GM21528 (cell line): ENCODE measurements at regions not wholly inside any gene's neighbourhood (a gene's known extent, or its start where the extent isn't known, plus 50 kb on each side); places are given as distances from the start of the nearest gene placed in this dataset.

Source experiments
- ATAC-seq: cut with Tn5 transposase; IDR thresholded peaks from one replicate; pipeline ENCODE4 v1.9.1; 2021; ENCODE audit warnings: mild to moderate bottlenecking, moderate library complexity; ENCODE audit not compliant: unreplicated experiment, low FRiP score

DNA sequence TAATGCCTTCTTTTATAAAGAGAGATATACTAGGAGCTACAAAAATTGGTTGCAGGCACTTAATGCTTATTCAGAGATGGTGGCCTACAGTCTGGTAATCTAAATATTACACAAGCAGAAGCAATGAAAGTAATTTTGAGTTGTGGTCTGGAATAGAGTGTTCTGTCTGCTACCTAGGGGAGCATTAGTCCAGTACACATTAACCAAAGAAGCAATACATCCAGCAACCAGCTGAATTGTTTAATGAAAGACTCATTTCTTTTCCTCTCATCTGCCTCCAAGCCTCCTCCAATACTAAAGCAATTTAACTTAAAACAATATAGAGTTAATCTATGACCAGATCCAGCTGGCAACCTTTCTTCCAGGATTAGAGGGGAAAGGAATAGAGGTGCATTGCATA lies 877.1 kb upstream of the CNTN5 start:
- no peak for ATAC-seq

- no peak for ATAC-seq
Measured at GRCh38 chr11:98153752-98154151, 867.0 kb upstream of the CNTN5 start.

GRCh38 chr11:98155696-98156095 lies 865.1 kb upstream of the CNTN5 start:
- no peak for ATAC-seq

DNA sequence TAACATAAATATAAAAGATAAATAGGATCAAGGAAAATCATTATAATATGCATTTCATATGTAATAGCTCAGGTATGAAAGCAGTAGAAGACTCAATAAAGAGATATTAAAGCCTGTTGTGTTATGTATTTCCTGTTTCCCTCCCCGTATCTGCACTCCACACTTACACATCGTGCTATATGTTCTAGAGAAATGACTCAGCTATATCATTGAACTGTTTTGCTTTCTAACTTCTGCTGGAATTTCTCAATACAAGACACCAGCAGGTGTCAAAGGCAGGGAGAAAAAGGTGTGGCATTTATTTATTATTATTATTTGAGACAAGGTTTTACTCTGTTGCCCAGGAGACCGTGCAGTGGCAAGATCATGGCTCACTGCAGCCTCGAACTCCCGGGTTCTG lies 842.8 kb upstream of the CNTN5 start:
- no peak for ATAC-seq

DNA sequence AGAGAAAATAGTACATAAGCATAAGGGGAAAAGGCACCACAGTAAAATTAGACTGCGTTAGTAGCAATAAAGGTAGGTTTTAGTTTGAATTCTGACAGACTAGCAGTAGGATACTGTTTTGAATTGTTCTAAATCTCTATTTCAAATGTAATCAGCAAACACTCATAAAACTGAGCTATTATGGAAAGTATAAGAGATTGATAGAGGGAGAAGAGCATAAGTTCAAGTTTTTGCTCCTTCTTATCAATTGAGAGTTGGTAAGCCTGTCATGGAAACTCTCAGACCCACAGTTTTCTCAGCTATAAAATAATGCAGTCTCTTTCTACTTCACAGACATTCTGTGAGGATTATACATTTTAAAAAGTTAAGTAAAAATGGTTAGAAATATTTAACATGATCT lies 840.2 kb upstream of the CNTN5 start:
- no peak for ATAC-seq

GRCh38 chr11:98180921-98181320 lies 839.8 kb upstream of the CNTN5 start:
- no peak for ATAC-seq

- ATAC-seq: no peak
Measured at GRCh38 chr11:98183034-98183433, 837.7 kb upstream of the CNTN5 start.

DNA sequence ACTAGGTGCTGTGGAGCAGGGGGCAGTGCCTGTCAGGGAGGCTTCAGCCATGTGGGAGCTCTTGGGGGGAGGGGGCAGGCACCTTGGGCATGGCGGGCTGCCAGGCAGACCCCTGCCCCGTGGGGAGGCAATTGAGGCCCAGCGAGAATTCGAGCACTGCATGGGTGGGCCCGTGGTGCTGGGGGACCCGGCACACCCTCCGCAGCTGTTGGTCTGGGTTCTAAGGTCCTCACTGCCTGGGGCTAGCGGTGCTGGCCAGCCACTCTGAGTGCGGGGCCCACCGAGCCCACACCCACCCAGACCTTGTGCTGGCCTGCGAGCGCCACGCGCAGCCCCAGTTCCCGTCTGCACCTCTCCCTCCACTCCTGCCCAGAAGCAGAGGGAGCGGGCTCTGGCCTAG lies 835.5 kb upstream of the CNTN5 start:
- ATAC-seq: no peak

DNA sequence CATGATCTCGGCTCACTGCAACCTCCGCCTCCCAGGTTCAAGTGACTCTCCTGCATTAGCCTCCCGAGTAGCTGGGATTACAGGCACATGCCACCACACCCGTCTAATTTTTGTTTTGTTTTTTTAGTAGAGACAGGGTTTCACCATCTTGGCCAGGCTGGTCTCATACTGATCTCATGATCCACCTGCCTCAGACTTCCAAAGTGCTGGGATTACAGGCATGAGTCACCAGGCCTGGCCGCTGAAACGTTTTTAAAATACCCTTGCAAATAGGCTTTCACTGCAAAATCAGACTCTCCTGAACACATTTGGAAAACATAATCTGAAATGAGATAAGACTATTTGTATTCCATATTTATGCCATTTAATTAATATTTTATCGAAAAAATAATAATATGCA lies 826.1 kb upstream of the CNTN5 start:
- ATAC-seq: no peak

DNA sequence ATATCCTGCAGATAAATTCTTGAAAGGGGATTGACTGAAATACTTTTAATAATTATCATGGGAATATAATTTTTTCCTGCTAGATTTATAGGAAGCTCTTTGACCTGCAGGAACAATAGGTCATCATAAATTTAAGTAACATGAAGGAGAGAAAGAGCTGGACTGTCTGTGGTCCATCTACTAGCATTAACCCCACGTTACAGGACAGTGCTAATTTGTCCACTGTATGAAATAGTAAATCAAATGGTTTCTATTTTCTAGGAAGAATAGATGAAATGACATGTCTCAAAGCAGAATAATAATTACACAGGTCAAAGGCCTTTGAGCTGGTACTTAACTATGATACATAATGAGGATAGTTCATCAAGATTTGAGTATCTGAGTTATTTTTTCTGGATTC lies 825.4 kb upstream of the CNTN5 start:
- no peak for ATAC-seq

DNA sequence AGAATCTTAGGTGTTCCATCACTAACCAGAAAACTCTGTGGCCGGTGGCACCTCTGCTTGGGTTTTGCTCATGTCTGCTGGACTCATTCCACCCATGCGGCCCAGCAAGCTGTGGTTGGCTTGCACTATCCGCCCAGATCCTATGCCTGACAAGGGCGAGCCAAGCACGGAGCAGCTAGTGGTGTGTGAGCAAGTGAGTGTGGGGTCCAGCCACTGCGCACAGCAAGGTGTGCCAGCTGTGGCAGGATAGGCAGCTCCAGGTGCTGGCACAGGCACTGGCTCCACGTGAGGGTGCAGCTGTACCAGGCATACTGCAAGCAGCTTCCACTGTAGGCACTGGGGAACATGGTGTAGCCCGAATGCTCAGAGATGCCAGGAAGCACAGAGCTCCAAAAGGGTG lies 813.7 kb upstream of the CNTN5 start:
- ATAC-seq: no peak

GRCh38 chr11:98227278-98227677 lies 793.5 kb upstream of the CNTN5 start:
- no peak for ATAC-seq

- no peak for ATAC-seq
Measured at GRCh38 chr11:98230678-98231077, 790.1 kb upstream of the CNTN5 start.

DNA sequence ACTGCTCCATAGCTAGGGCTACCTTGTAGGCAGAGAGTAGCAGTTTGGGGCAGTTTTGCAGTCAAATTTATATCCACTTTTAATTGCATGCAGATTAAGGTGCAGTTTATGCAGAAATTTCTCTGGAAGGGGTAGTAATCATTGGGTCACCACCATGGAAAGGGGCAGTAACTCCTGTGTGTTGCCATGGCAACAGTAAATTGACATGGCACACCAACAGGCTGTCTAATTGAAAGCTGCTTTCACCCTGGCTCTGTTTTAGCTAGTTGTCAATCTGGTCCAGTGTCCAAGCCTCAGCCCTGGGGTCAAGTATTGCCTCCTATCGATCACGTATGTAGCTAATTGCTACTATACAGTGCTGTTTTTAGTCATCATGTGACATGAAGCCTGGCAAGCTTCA lies 786.1 kb upstream of the CNTN5 start:
- ATAC-seq: no peak

DNA sequence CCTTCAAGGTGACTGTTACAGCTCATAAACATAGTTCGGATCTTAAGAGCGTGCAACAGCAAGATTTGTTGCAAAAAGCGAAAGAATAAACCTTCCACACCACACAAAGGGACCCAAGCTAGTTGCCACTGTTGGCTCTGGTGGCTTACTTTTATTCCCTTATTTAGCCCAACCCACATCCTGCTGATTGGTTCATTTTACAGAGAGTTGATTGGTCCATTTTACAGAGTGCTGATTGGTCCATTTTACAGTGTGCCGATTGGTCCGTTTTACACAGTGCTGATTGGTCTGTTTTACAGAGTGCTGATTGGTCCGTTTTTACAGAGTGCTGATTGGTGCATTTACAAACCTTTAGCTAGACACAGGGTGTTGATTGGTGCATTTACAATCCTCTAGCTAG lies 776.9 kb upstream of the CNTN5 start:
- no peak for ATAC-seq

DNA sequence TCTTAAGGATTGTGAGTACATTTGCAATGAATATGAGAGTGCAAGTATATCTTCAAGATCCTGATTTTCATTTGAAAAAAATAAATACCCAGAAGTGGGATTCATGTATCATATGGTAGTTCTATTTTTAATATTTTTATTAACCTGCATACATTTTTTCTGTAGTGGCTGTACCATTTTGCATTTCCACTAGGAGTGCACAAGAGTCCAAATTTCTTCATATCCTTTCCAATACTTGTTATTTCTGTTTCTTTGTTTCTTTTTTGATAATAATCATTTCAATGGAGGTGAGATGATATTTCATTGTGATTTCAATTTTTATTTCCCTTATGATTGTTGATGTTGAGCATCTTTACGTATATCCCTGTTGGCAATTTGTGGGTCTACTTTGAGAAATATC lies 759.8 kb upstream of the CNTN5 start:
- ATAC-seq: no peak

DNA sequence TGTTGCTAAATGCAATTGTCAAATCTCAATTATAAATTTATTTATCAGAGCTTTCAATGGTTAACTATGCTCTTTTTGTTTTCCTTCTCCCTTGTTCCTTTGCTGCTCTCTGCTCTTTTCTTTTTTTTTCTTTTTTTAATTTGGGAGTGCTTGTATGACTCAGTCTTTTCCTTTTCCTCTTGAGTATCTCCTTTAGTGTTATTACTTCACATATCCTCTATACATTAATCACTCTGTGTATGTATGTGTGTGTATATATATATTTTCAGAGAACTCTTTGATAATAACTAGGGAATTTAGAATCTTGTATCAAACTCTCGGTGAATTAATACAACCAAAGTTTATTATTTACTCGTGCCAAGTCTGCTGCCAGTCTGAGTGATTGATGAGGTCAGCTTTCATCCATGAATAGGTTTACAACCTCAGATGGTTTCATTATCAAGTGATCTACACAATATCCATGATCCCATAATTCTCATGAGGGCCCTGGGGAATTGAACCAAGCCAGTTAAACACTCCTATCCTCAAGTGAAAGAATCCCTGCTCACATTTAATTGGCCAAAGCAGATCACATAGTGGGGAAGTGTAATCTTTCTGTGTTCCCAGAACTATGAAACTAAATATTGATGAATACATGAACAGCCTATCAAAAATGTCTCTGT lies 743.4 kb upstream of the CNTN5 start:
- no peak for ATAC-seq

DNA sequence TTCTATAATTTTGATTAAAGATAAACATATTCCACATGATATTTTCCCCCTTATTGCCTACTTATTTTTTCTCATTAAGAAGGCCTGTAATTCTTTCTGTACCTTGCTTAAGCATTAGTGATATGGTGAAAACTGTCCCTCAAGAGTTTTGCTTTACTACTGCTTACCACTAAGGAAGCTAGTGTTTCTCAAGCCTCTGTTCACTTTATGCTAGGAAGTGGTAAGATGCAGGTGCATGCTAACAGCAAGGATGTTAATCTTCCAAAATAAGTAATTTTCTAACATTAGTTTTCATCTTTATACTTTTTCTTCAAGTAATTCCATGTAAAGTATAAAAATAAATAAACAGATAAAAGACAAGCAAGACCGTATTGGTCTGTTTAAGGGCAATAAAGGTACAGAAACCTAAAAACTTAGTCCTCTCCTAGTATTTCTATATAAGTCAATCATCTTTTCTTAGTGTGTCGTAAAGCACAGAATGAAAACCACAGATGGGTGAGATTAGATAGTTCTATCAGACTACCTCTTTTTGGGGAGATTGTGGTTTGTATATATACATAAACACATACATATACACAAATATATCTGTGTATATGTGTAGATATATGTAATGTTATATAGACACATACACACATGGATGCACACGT lies 731.0 kb upstream of the CNTN5 start:
- ATAC-seq: no peak

GRCh38 chr11:98296091-98296880 lies 724.5 kb upstream of the CNTN5 start:
- ATAC-seq: no peak

DNA sequence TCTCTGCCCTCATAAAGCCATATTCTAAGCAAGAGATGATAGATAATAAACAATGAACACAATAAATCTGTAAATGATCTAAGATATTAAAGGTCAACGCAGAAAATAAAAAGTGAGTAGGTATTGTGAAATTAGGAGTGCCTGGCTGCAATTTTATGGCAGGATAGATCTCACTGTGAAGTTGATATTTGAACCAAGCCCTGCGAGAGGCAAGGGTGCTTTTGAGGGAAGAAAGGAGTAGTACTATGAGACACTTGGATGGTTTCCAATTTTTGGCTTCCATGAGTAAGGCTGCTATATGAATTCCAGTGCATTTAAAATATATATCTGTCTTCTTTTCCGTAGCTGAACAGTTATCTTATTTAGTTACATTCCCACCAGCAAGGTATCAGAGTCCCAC lies 720.0 kb upstream of the CNTN5 start:
- no peak for ATAC-seq

DNA sequence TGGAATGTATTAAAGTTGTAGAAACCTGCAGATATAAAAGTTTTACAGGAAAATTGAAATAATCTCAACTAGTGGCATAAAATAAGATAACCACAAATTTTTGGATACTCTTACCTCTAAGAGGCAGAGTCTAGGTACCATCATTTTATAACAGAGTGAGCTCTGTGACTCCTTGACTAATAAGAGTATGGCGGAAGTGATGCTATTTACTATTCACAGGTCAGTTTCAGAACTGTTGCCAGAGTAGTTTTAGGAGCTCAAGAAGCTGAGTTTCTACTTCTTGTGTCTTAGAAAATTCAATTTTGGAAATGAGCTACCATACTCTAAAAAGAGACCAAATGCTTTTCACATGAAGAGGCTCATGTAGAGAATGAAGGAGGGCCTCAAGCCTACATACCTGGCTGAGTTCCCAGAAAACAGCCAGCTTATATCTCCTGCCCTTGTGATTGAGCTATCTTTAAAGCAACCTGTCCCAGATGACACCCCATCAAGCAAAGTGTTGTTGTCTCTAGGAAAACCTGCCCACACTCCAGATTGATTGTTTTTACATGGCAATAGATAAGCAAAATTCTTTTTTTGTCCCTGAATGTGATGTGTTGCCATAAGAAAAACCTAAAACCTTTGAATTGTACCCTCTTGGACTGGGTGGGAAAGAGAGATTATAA lies 712.8 kb upstream of the CNTN5 start:
- no peak for ATAC-seq
